ENCODE measurements at regions not wholly inside any gene's neighbourhood (a gene's known extent, or its start where the extent isn't known, plus 50 kb on each side); places are given as distances from the start of the nearest gene placed in this dataset.
"Not testable (repeated sequence)": the region's sequence is repeated elsewhere in the genome, so short reads cannot be mapped to it uniquely, and the experiment has no call there.

DNA sequence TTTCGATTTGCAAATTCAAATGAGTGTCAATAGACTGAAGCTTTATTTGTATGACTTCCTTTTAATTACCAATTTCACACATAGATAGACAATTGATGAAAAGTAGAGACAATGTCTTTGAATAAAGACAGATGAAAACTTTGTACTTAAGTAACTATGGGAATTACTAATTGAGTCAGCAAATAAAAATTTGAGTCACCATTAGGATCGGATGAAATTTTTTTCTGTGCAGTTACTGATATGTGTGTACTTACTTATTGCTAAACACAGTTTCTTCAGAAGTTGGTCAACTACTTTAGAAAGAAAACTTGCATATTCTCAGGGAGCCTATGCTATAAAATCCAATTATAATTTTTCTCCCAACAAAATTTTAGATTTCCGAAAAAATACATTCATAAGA, 224.9 kb upstream of the SLC16A7 start:
- DNase-seq, result no peak
- Histone ChIP-seq H3K9me3 (no peaks in the 10 kb centered on the region), H3K4me3 (no peak overlapping the region), H3K4me1 (no peaks in the 10 kb centered on the region), H3K36me3 (no peaks in the 10 kb centered on the region), H3K27ac (no peak overlapping the region), H3K27me3 (no peaks in the 10 kb centered on the region)
- TF ChIP-seq POLR2A (IDR thresholded peaks at IDR 0.05), result no peak
- TF ChIP-seq, protein P1, sequence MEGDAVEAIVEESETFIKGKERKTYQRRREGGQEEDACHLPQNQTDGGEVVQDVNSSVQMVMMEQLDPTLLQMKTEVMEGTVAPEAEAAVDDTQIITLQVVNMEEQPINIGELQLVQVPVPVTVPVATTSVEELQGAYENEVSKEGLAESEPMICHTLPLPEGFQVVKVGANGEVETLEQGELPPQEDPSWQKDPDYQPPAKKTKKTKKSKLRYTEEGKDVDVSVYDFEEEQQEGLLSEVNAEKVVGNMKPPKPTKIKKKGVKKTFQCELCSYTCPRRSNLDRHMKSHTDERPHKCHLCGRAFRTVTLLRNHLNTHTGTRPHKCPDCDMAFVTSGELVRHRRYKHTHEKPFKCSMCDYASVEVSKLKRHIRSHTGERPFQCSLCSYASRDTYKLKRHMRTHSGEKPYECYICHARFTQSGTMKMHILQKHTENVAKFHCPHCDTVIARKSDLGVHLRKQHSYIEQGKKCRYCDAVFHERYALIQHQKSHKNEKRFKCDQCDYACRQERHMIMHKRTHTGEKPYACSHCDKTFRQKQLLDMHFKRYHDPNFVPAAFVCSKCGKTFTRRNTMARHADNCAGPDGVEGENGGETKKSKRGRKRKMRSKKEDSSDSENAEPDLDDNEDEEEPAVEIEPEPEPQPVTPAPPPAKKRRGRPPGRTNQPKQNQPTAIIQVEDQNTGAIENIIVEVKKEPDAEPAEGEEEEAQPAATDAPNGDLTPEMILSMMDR (IDR thresholded peaks at IDR 0.05), result no peak
- intact Hi-C loops (cut with DNase I), result no loop called here
- WGBS, 2 donors, result 69 to 75% methylated on average over 3 of the region's 3 CpGs

DNA sequence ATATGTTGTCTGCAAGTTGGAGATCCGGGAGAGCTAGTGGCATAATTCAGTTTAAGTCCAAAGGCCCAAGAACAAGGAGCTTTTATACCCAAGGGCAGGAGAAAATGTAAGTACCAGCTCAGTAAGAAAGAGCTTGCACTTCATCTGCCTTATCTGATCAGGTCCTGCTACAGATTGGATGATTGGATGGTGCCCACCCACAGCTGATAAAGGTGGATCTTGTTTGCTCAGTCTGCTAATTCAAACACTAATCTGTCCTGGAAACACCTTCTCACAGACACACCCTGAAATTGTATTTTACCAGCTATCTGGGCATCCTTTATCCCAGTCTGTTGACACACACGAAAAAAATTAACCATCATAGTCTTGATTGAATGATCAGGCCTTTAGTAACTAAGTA, 230.7 kb upstream of the SLC16A7 start:
- no peak overlapping the region for H3K27ac ChIP-seq
- H3K9me3 ChIP-seq, result no peaks in the 10 kb centered on the region
- DNase-seq, result no peak
- TF ChIP-seq, protein P1 (IDR thresholded peaks at IDR 0.05), result no peak
- TF ChIP-seq POLR2A (IDR thresholded peaks at IDR 0.05), result no peak
- no peak overlapping the region for H3K4me3 ChIP-seq
- WGBS, 2 donors, result 62 to 75% methylated on average over 2 of the region's 2 CpGs
- no peaks in the 10 kb centered on the region for H3K4me1 ChIP-seq
- intact Hi-C loops (cut with DNase I), result no loop called here
- H3K36me3 ChIP-seq, result no peaks in the 10 kb centered on the region
- H3K27me3 ChIP-seq, result no peaks in the 10 kb centered on the region

DNA sequence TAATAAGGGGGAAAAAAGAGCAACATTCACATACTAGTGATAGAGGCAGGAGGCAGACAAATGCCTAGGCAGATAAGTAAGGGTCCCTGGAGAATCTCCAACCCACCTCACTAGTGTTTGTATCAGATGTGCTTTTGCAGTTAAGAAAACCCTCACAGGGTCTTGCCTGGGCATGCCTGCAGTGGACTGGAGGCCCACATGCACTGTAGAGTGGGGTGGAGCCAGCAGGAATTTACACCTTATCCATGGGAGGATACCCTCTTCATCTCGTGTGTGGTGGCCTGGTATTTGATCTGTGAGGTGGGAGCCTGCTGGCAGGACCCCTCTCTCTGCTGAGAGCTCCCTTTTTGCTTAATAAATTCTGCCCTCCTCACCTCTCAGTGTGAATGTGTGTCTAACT, 238.0 kb upstream of the SLC16A7 start:
- TF ChIP-seq, protein P1 (IDR thresholded peaks at IDR 0.05), result no peak
- TF ChIP-seq POLR2A (IDR thresholded peaks at IDR 0.05), result no peak
- Histone ChIP-seq H3K4me3 (no peak overlapping the region), H3K27ac (no peak overlapping the region), H3K36me3 (no peaks in the 10 kb centered on the region), H3K4me1 (no peaks in the 10 kb centered on the region), H3K9me3 (no peaks in the 10 kb centered on the region), H3K27me3 (no peaks in the 10 kb centered on the region)
- intact Hi-C loops (cut with DNase I), result no loop called here
- no peak for DNase-seq
- 0 to 11% methylated on average over 1 of the region's 1 CpG for WGBS, 2 donors

DNA sequence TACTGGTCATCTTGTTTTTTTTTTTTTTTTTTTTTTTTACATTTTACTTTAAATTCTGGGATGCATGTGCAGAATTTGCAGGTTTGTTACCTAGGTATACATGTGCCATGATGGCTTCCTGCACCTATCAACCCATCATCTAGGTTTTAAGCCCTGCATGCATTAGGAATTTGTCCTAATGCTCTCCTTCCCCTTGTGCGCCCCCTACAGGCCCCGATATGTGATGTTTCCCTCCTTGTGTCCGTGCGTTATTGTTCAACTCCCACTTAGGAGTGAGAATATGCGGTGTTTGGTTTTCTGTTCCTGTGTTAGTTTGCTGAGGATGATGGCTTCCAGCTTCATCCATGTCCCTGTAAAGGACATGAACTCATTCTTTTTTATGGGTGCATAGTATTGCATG, 249.6 kb upstream of the SLC16A7 start:
- H3K27me3 ChIP-seq; intact Hi-C loops (cut with DNase I); H3K9me3 ChIP-seq; H3K27ac ChIP-seq; H3K4me1 ChIP-seq; DNase-seq; H3K4me3 ChIP-seq; H3K36me3 ChIP-seq: not testable (repeated sequence)
- 65 to 77% methylated on average over 5 of the region's 5 CpGs for WGBS, 2 donors

DNA sequence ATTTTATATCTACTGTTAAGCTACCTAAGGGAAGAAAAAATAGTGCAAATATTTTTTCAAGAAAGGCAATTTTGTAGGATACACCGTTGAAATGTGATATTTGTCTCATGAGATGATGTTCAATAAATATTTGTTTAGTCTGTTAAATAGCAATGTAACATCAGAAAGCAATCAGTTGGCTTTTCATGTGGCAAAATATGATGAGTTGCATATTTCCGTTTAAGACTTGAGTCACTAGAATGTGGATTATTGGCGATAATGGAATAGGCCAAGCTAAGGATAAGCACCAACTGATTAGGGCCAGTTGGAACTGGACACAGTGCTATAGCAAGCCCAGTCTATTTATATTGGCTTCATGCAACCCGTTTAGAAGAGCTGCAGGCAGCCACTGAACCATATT, 250.4 kb upstream of the SLC16A7 start:
- DNase-seq, result no peak
- intact Hi-C loops (cut with DNase I), result no loop called here
- Histone ChIP-seq H3K36me3 (no peaks in the 10 kb centered on the region), H3K4me3 (no peak overlapping the region), H3K4me1 (no peaks in the 10 kb centered on the region), H3K27ac (no peak overlapping the region), H3K27me3 (no peaks in the 10 kb centered on the region), H3K9me3 (no peaks in the 10 kb centered on the region)
- no peak for TF ChIP-seq POLR2A (IDR thresholded peaks at IDR 0.05)
- TF ChIP-seq, protein P1 (IDR thresholded peaks at IDR 0.05), result no peak
- 55 to 62% methylated on average over 4 of the region's 4 CpGs for WGBS, 2 donors

DNA sequence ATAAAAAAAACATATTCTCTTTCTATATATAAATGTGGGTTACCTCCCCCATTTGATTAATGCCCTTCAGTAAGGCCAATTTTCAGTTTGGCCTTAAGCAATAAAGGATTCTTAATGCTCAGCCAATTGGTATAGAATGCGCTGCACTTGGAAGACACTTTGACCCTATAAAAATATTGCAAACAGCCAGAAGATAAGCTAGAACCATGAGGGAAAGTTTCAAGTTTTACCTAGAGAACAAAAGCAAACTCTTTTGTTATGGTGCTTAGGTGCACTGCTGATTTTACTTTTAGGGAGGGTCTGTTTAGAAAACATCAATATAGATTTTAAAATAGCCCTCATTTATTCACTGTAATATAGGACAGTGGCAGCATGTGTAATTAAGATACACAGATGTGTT, 251.6 kb upstream of the SLC16A7 start:
- no peak for DNase-seq

More for the DNA sequence above, 251.6 kb upstream of the SLC16A7 start:
- no peaks in the 10 kb centered on the region for H3K36me3 ChIP-seq
- TF ChIP-seq, protein P1 (IDR thresholded peaks at IDR 0.05), result no peak
- no peak for TF ChIP-seq POLR2A (IDR thresholded peaks at IDR 0.05)
- intact Hi-C loops (cut with DNase I), result no loop called here
- H3K27ac ChIP-seq, result no peak overlapping the region
- WGBS, 2 donors, result 0 to 52% methylated on average over 1 of the region's 1 CpG
- no peaks in the 10 kb centered on the region for H3K9me3 ChIP-seq
- H3K27me3 ChIP-seq, result no peaks in the 10 kb centered on the region
- H3K4me3 ChIP-seq, result no peak overlapping the region
- no peaks in the 10 kb centered on the region for H3K4me1 ChIP-seq

Measured in esophagus squamous epithelium (tissue), 5 donors.